Right cardiac atrium (tissue), 5 donors: ENCODE measurements at regions not wholly inside any gene's neighbourhood (a gene's known extent, or its start where the extent isn't known, plus 50 kb on each side); places are given as distances from the start of the nearest gene placed in this dataset.
A peak's percentile ranks its signal among the peaks of the same experiment; 100 is the strongest.

Experiments
- ATAC-seq, 2 donors: fragments of 200-7000 bp; cut with Tn5 transposase; one replicate each; pipeline versions ENCODE4 v1.8.0 to v1.9.1; 2020; ENCODE audit warnings: moderate library complexity in 2 of 2, mild to moderate bottlenecking in 1 of 2
- DNase-seq, 3 donors: peaks; one replicate each; pipeline ENCODE4 v3.0.0-alpha.2; 2020
- H3K27ac ChIP-seq: one replicate; pipeline ENCODE4 v1.5.1; 2013; ENCODE audit warnings: mild to moderate bottlenecking, low read length, control low read depth, moderate library complexity
- H3K27me3 ChIP-seq: one replicate; pipeline ENCODE4 v1.6.1; 2013; ENCODE audit not compliant: control insufficient read depth, insufficient read depth
- H3K4me1 ChIP-seq: one replicate; pipeline ENCODE4 v1.6.1; 2013; ENCODE audit warnings: low read length; ENCODE audit not compliant: control insufficient read depth, insufficient read depth
- H3K4me3 ChIP-seq: one replicate; pipeline ENCODE4 v1.5.1; 2013; ENCODE audit warnings: low read length, control low read depth
- H3K9me3 ChIP-seq: one replicate; pipeline ENCODE4 v1.6.1; 2013; ENCODE audit warnings: low read length; ENCODE audit not compliant: control insufficient read depth
- whole genome bisulfite sequencing: extraction: QIAGEN DNeasy Blood & Tissue Kit; methylation state at CpG from one replicate; pipeline ENCODE4 v1.1.7; 2013; 5-methylcytosine and 5-hydroxymethylcytosine counted together
- intact Hi-C, 4 donors: fragments of 100-400 bp; cut with DNase I; formaldehyde crosslinking; loops; one replicate each; pipeline versions ENCODE4 v1.11.0 to v1.14.0; 2022 to 2023
- donor health status: healthy with polysubstance abuse.
- donor health status: DM: no; HTN: yes; CAD: no.
- donor health status: DM: no; HTN: no; CAD: no.
- donor health status: DM: no; HTN: yes; CAD: no; lungs with severe emphysema.
- donor health status: DM: yes; HTN: yes; CAD: no.

GRCh38 chr10:44171765-44172164 lies 213.1 kb downstream of the CXCL12 start:
- peak in 1 of 2 donors; percentile 12 for ATAC-seq
- WGBS: 88% methylated on average over 4 of the region's 4 CpGs
- intact Hi-C loops: no loop called here

DNA sequence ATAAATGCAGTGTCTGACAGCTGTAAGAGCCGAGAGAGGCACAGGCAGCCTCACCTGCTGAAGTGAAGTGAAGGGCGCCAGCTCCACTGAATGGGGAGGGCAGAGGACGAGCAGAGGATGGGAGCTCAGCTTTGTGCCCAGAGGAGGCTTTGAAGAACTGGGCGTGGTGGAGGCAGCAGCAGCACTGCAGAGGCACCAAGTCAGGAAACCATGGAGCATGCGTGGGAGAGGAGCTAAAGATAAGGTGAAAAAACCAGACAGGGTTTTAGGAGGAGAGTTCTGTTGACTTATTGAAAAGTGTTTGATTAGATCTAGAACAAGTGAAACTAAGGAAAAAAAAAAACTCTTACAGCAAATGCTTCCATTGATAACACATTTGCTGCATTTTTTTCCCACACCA lies 216.4 kb downstream of the CXCL12 start:
- intact Hi-C loops: no loop called here

More at GRCh38 chr10:44171765-44172164, 213.1 kb downstream of the CXCL12 start:
- no peak overlapping the region for H3K27ac ChIP-seq
- H3K27me3 ChIP-seq: no peaks in the 10 kb centered on the region
- no peaks in the 10 kb centered on the region for H3K4me1 ChIP-seq
- no peak for DNase-seq
- no peaks in the 10 kb centered on the region for H3K9me3 ChIP-seq
- no peak overlapping the region for H3K4me3 ChIP-seq

DNA sequence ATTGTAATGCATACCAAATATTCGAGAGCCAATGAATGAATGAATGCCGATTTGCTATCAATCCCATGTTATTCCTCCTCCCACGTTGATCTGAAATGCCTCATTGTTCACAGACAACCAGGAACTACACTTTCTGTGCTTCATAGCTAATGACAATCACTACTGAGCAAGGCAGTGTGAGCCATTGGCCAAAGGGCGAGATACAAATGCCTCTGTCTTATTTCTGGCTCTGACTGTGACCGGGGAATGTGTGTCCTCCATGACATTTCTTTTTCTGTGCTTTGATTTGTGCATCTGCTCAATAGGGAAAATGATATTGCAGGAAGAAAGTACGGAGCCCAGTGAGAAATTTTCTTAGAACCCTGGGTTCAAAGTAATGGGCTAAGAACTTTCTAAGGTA lies 217.1 kb downstream of the CXCL12 start:
- peak; percentile 33 to 51 for ATAC-seq

More for the DNA sequence above, 216.4 kb downstream of the CXCL12 start:
- DNase-seq: no peak
- no peak overlapping the region for H3K27ac ChIP-seq
- H3K4me3 ChIP-seq: no peak overlapping the region
- no peaks in the 10 kb centered on the region for H3K4me1 ChIP-seq
- WGBS: 79% methylated on average over 5 of the region's 5 CpGs
- ATAC-seq: peak in 1 of 2 donors; percentile 36
- H3K27me3 ChIP-seq: no peaks in the 10 kb centered on the region
- H3K9me3 ChIP-seq: no peaks in the 10 kb centered on the region

GRCh38 chr10:44166441-44166840 lies 218.5 kb downstream of the CXCL12 start:
- intact Hi-C loops: no loop called here
- no peak for DNase-seq
- H3K4me1 ChIP-seq: no peaks in the 10 kb centered on the region
- WGBS: 95% methylated on average over 1 of the region's 1 CpG
- no peak overlapping the region for H3K4me3 ChIP-seq
- H3K27ac ChIP-seq: no peak overlapping the region
- ATAC-seq: no peak
- no peaks in the 10 kb centered on the region for H3K9me3 ChIP-seq
- H3K27me3 ChIP-seq: no peaks in the 10 kb centered on the region

More for the DNA sequence above, 217.1 kb downstream of the CXCL12 start:
- Histone ChIP-seq H3K9me3 (no peaks in the 10 kb centered on the region), H3K4me1 (no peaks in the 10 kb centered on the region), H3K27ac (no peak overlapping the region), H3K4me3 (no peak overlapping the region), H3K27me3 (no peaks in the 10 kb centered on the region)
- intact Hi-C loops: no loop called here
- WGBS: 48% methylated on average over 6 of the region's 6 CpGs
- no peak for DNase-seq

DNA sequence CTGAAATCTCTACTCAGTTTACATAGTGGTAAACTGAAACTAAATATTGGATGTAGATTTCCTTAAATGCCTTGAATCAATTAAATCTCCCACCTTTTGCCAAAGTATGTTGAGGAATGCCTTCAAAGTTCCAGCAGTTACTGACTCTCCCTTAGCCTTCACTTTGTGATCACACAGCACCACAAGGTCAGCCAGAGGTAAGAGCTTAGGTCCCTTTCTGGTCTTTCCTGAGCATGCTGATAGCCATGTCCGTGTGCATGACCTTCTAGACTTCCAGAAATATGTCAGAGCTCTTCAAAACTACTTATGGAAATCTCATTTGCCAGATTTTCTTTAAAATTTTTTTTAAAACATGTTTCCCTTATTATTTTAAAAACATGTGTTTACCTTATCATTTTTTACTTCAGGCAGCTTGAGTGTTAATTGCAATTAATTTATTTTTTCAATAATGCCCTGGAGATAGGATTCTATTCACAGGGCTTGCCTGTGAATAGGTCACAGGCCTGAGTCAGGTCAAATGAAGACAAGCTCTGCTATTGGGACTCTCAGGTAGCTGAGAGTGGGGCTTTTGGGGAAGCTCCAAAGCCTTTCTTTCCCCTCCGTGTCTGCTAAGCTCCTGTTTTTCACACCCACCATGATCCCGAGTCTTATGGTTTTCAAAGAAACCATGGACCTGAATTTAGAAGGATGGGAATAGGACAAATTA lies 220.5 kb downstream of the CXCL12 start:
- 72% methylated on average over 3 of the region's 3 CpGs for WGBS
- Histone ChIP-seq H3K4me3 (no peak overlapping the region), H3K4me1 (peaks cover 2% of the 10 kb centered on the region), H3K27me3 (no peaks in the 10 kb centered on the region), H3K9me3 (no peaks in the 10 kb centered on the region), H3K27ac (no peak overlapping the region)
- intact Hi-C loops: no loop called here
- no peak for DNase-seq
- no peak for ATAC-seq

DNA sequence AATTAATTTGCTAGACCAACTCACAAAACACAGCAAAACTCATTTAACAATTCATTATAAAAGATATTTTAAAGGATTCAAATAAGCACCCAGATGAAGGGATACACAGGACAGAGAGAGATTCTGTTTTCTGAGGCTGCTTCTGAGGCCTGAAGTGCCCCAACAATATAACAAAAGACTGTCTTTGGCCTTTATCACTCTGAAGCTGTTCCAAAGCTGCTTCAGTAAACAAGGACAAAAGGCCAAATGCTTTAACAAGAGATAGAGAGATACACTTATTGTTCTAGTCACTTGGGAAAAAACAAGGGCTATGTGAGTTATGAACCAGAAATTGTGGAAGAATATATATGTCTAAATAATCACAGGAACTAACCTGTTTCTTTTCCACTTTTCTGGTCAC lies 223.7 kb downstream of the CXCL12 start:
- H3K9me3 ChIP-seq: no peaks in the 10 kb centered on the region
- intact Hi-C loops: no loop called here
- H3K27ac ChIP-seq: no peak overlapping the region
- no peak for ATAC-seq
- no peaks in the 10 kb centered on the region for H3K27me3 ChIP-seq
- H3K4me3 ChIP-seq: no peak overlapping the region
- H3K4me1 ChIP-seq: peaks cover 2% of the 10 kb centered on the region
- no peak for DNase-seq

DNA sequence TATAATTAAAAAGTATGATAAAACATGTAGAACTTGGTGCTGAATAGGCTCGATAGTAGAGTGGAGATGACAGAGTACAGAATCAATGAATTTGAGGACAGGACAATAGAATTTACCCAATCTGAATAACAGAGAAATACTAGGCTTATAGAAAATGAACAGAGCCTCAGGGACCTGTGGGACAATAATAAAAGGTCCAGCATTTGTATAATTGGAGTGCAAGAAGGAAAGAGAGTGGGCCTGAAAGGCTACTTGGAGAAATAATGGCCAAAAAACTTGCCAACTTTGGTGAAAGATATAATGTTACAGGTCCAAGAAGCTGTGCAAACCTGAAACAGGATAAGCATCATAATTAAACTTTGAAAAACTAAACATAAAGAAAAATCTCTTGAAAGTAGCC lies 227.3 kb downstream of the CXCL12 start:
- 97% methylated on average over 1 of the region's 1 CpG for WGBS
- ATAC-seq: no peak
- no peak for DNase-seq
- no peaks in the 10 kb centered on the region for H3K9me3 ChIP-seq
- H3K4me1 ChIP-seq: peaks cover 3% of the 10 kb centered on the region
- intact Hi-C loops: no loop called here
- H3K27me3 ChIP-seq: no peaks in the 10 kb centered on the region
- no peak overlapping the region for H3K4me3 ChIP-seq
- H3K27ac ChIP-seq: no peak overlapping the region

DNA sequence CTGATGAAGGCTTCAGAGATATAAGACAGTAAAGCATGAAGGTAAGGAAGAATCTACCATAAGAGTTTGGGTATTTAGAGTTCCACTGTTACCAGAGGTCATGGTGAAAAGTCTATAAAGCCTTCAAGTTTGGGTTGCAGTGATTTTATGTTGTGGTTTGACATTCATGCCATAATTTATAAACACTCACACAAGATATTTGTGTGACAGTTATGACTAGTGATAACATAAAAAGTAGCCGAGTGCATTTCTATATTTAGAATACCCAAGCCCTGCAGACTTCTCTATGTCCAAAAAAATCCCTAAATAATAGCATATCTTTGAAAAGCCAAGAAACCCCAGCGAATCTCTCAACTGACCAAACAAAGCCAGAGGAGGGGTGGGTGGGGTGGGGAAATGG lies 229.9 kb downstream of the CXCL12 start:
- Histone ChIP-seq H3K9me3 (no peaks in the 10 kb centered on the region), H3K4me3 (no peak overlapping the region), H3K27ac (no peak overlapping the region), H3K4me1 (peaks cover 2% of the 10 kb centered on the region), H3K27me3 (no peaks in the 10 kb centered on the region)
- WGBS: 50% methylated on average over 2 of the region's 2 CpGs
- ATAC-seq (no peak), DNase-seq (no peak)
- intact Hi-C loops: no loop called here

GRCh38 chr10:44153918-44154670 lies 230.8 kb downstream of the CXCL12 start:
- DNase-seq (no peak), ATAC-seq (no peak)
- 79% methylated on average over 5 of the region's 5 CpGs for whole genome bisulfite sequencing
- H3K27me3 ChIP-seq: no peaks in the 10 kb centered on the region
- H3K9me3 ChIP-seq: no peaks in the 10 kb centered on the region
- H3K4me1 ChIP-seq: peaks cover 2% of the 10 kb centered on the region
- H3K27ac ChIP-seq: no peak overlapping the region
- no peak overlapping the region for H3K4me3 ChIP-seq
- intact Hi-C loops: no loop called here

DNA sequence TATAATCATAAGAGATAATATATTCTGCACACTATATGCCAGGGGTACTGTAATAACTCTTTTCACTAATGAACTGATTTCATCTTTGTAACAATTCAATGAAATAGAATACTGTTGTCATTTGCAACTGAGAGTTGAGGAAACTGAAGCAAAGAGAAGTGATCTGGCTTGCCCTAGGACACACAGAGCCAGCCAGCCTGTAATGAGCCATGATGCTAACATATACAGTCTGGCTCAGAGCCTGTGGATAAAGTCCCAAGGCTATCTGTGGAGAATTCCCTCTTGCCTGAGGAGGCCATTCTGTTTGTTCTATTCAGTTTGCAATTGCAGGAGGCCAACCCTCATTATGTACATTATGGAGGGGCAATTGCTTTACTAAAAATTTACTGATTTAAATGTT lies 241.3 kb downstream of the CXCL12 start:
- no peak for DNase-seq
- intact Hi-C loops: no loop called here
- H3K4me1 ChIP-seq: no peaks in the 10 kb centered on the region
- no peak overlapping the region for H3K27ac ChIP-seq
- no peaks in the 10 kb centered on the region for H3K27me3 ChIP-seq
- H3K9me3 ChIP-seq: no peaks in the 10 kb centered on the region
- H3K4me3 ChIP-seq: no peak overlapping the region
- no peak for ATAC-seq

DNA sequence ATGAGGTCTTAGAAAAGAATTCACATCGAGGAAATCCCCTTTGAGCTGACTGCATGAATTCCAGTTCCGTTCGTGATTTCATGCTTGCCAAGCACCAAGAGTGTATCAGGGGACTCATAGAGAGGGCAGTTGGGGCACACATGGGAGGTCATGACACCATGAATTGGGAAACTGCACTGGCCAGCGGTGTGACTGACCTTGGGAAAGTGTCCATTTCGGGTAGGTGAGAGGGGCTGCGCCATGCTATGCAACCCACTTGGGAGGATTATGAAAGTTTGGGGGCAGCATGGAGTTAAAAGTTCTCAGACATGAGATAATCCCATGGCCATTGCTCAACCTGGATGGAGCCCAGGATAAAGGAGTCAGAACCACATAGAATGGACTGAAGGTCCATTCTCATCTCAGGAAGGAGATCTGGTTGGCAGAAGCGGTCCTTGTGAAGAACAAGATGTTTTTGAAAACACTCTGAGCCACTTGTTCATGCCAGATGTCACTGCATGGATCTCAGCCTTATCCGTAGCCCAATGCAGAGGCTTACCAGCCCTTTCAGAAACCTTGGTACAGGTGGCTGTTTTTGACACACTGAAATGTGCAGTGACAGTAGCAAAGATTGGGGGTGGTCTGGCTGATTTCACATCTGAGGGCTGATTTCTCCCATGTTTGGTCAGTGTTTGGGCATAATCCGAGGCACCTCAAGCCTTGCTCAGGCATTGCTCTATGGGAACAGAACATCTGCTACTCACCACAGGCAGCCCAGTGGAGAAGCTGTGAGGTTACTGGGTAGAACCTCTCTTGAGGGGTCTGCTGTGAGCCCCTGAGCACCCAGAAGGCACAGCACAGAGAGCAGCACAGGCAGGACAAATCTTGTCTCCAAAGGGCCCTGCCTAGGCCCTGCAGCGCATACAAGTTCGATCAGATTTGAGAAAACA lies 252.3 kb downstream of the CXCL12 start:
- peaks cover 2% of the 10 kb centered on the region for H3K4me1 ChIP-seq
- ATAC-seq (peak; percentile 75 to 89), DNase-seq (peak; percentile 50 to 52 (median 51))
- no peak overlapping the region for H3K4me3 ChIP-seq
- H3K9me3 ChIP-seq: no peaks in the 10 kb centered on the region
- intact Hi-C loops: no loop called here
- H3K27me3 ChIP-seq: no peaks in the 10 kb centered on the region
- 74% methylated on average over 11 of the region's 11 CpGs for WGBS
- no peak overlapping the region for H3K27ac ChIP-seq
